Pons (tissue), 1 donor: ENCODE measurements at regions not wholly inside any gene's neighbourhood (a gene's known extent, or its start where the extent isn't known, plus 50 kb on each side); places are given as distances from the start of the nearest gene placed in this dataset.
"Not testable (repeated sequence)": the region's sequence is repeated elsewhere in the genome, so short reads cannot be mapped to it uniquely, and the experiment has no call there.

Experiments
- DNase-seq: peaks from one replicate; pipeline ENCODE4 v3.0.0-alpha.2; 2016; ENCODE audit warnings: low spot score

- not testable (repeated sequence) for DNase-seq
Measured at GRCh38 chr22:25456300-25457043, 108.0 kb upstream of the GRK3 start.

DNA sequence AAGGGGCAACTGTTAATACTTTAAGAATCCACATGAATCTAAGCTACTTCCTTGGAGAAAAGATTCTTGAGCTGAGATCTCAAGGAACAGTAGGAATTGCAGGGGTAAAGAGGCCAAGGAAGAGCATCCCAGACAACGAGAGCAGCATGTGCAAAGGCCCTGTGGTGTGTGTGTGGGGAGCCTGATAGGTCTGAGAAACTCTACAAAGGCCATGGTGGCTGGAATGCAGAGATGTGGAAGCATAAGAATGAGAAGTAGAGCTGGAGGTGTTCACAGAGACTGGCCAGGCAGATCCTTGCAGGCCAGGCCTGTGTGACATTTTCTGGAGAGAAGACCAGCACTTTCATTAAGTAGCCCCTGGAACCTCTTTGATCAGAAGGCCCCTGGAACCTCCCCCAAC is 105.8 kb upstream of the GRK3 start:
- DNase-seq: not testable (repeated sequence)

- DNase-seq: not testable (repeated sequence)
Measured at GRCh38 chr22:25460682-25461081, 103.8 kb upstream of the GRK3 start.

GRCh38 chr22:25461301-25461700 is 103.2 kb upstream of the GRK3 start:
- no peak for DNase-seq

GRCh38 chr22:25462474-25463346 is 101.8 kb upstream of the GRK3 start:
- DNase-seq: peak; percentile 69

DNA sequence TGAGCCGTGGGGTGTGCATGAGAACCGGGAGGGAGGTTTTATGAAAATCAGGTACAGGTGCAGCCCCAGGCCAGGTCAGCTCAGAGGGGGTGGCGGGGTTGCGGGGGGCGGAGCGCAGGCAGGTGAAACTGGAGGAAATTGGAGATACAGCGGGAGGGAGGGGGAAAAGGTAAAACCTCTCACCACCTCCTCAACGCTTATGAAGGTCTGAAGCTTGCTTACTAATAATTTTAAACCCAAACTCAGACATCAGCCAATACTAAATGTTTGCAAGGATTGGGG is 101.2 kb upstream of the GRK3 start:
- DNase-seq: not testable (repeated sequence)

DNA sequence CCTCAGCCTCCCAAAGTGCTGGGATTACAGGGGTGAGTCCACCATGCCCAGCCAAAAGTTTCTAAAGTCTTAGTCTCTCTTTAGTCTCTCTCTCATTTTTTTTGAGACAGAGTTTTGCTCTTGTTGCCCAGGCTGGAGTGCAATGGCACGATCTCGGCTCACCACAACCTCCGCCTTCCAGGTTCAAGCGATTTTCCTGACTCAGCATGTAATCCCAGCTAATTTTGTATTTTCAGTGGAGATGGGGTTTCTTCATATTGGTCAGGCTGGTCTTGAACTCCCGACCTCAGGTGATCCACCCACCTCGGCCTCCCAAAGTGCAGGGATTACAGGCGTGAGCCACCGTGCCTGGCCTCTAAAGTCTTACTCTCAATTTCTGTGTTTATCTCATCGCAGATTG is 100.1 kb upstream of the GRK3 start:
- DNase-seq: not testable (repeated sequence)

DNA sequence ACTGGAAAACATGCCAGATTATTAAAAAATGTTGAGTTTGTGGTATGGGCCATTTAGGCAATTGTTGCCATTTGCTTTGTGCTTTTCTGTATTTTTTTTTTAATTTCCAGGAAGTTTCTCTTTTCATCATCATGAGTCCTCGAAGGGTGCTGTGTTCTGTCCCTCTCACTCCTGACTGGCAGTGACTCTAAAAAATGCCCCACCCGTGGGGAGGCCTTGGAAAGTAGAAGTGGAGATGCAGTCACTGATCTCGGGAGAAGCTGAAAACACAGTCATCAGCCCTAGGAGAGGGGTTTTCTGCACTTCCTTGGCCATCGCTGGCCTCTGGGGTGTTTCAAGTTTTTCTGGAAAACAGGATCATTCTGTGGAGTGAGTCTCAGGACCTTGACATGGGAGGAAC is 98.5 kb upstream of the GRK3 start:
- no peak for DNase-seq

- no peak for DNase-seq
Measured at GRCh38 chr22:25472382-25472781, 92.1 kb upstream of the GRK3 start.

GRCh38 chr22:25475257-25476022 is 89.0 kb upstream of the GRK3 start:
- DNase-seq: peak; percentile 39

DNA sequence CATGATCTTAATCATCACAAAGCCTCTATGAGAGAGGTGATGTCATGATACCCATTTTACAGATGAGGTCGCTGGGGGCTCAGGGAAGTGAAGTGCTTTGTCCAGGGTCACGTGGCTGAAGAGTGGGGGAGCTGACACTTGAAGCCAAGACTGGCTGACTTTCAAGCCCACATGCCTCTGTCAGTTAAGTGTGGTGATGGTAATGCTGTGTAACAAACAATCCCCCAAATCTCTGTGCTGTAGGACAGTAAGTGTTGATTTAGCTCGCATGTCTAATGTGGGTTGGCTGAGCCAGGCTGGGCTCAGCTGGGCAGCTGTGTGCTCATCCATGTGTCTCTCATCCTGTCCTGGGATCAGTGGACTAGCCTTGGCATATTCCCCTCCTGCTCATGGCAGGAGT is 87.1 kb upstream of the GRK3 start:
- no peak for DNase-seq

- DNase-seq: no peak
Measured at GRCh38 chr22:25478111-25478510, 86.4 kb upstream of the GRK3 start.

DNA sequence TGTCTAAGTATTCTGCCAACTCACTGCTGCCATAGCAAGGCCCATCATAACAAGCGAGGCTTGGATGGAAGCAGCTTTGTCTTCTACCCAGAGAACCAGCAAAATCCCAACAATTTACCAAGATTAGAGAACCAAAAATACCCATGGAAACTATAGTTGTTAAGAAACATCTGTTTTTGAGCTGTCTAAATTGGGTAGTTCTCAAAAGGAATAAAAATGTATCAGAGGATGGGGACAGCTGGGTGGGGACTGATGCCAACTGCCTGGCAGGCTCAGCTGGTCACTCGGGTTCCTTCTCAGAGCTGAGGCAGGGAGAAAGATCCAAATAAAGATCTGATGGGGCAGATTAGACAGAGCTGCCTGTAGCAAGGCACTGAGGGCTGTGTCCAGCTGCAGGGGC is 85.9 kb upstream of the GRK3 start:
- DNase-seq: no peak

- not testable (repeated sequence) for DNase-seq
Measured at GRCh38 chr22:25480868-25481267, 83.6 kb upstream of the GRK3 start.

- no peak for DNase-seq
Measured at GRCh38 chr22:25482091-25482760, 82.2 kb upstream of the GRK3 start.

- DNase-seq: peak; percentile 58
Measured at GRCh38 chr22:25482868-25483639, 81.4 kb upstream of the GRK3 start.

DNA sequence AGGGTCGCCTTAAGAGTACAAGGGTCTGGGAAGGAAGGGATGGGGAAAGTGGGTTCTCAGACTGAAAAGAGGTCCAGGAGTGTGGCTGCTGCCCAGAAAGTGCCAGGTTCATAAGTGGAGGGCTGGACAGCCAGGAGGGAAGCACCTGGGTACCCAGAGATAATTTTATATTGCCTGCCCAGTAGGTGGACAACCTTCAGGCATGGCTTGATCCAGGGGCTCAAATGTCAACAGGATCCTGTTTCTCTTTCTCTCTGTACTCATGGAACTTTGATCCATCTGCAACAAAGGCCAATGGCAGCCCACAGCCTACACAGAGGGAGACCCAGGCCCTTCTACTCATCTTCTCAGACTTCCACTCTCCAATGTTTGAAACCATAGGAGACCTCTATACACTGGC is 80.5 kb upstream of the GRK3 start:
- no peak for DNase-seq

DNA sequence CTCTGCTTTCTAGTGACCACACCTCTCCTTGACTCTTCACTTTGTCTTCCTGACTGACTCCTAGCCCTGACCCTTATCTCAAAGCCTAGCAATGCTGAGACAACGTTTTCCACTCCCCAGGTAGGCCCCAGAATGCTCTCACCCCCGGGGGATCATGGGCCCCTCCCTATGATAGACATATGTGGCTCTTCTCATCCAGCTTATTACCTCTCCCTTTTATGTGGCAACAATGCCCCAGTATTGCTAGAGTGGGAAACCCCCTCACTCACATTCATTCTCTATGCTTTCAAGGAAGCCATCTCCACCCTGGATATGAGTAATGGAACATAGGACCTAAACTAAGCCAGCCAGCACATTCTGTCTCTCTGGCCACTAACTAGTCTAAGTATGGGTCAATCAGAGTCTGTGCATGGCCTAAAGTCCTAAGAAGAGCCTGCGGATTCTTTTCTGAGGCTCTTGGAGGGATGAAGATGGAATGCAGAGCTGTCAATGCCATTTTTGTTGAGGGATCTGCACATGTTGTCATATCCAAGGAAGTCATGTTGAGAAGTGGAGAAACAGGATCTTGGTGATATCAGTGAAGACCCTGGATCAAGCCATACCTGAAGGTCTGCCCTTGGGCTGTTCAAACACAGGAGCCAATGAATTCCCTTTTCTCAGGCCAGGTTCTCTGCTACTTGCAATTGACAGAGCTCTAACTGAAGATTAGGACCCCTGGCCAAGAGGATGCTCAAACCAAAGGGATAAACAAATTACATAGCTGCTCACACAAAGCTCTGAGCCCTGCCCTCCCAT is 79.8 kb upstream of the GRK3 start:
- DNase-seq: no peak

GRCh38 chr22:25485626-25486545 is 78.6 kb upstream of the GRK3 start:
- DNase-seq: no peak
